NCI-H2107 treated with DMSO at 0.1 percent for 48 hours (cell line): ENCODE measurements at regions not wholly inside any gene's neighbourhood (a gene's known extent, or its start where the extent isn't known, plus 50 kb on each side); places are given as distances from the start of the nearest gene placed in this dataset.

Experiments used
- DNase-seq: peaks from one replicate; lab custom pipeline; 2025; ENCODE audit not compliant: unreplicated experiment; lab: John Stamatoyannopoulos, UW

GRCh38 chr2:215668378-215668775 lies 232.5 kb upstream of the FN1 start:
- no peak for DNase-seq

- no peak for DNase-seq
These were observed 231.9 kb upstream of the FN1 start for GRCh38 chr2:215667585-215668377.

GRCh38 chr2:215664847-215665525 lies 229.1 kb upstream of the FN1 start:
- no peak for DNase-seq

- DNase-seq, result no peak
These were observed 226.8 kb upstream of the FN1 start for GRCh38 chr2:215662715-215663114.

GRCh38 chr2:215660687-215661086 lies 224.8 kb upstream of the FN1 start:
- no peak for DNase-seq

GRCh38 chr2:215659650-215660049 lies 223.8 kb upstream of the FN1 start:
- no peak for DNase-seq

GRCh38 chr2:215658635-215659305 lies 222.9 kb upstream of the FN1 start:
- no peak for DNase-seq

- DNase-seq, result no peak
These were observed 222.0 kb upstream of the FN1 start for GRCh38 chr2:215657844-215658243.

- DNase-seq, result no peak
These were observed 218.4 kb upstream of the FN1 start for GRCh38 chr2:215654148-215654819.

- no peak for DNase-seq
These were observed 217.6 kb upstream of the FN1 start for GRCh38 chr2:215653344-215654030.

- no peak for DNase-seq
These were observed 216.5 kb upstream of the FN1 start for GRCh38 chr2:215652388-215652787.

GRCh38 chr2:215651412-215651811 lies 215.5 kb upstream of the FN1 start:
- no peak for DNase-seq

- no peak for DNase-seq
These were observed 208.5 kb upstream of the FN1 start for GRCh38 chr2:215644233-215644897.

- DNase-seq, result no peak
These were observed 202.8 kb upstream of the FN1 start for GRCh38 chr2:215638687-215639086.

GRCh38 chr2:215637651-215638050 lies 201.8 kb upstream of the FN1 start:
- DNase-seq, result no peak

- no peak for DNase-seq
These were observed 200.9 kb upstream of the FN1 start for GRCh38 chr2:215636816-215637215.

- no peak for DNase-seq
These were observed 199.9 kb upstream of the FN1 start for GRCh38 chr2:215635788-215636139.

- no peak for DNase-seq
These were observed 199.4 kb upstream of the FN1 start for GRCh38 chr2:215635071-215635787.

GRCh38 chr2:215633360-215633759 lies 197.5 kb upstream of the FN1 start:
- DNase-seq, result no peak

- DNase-seq, result no peak
These were observed 195.8 kb upstream of the FN1 start for GRCh38 chr2:215631696-215632095.
